Keratinocyte (primary cell): ENCODE measurements at regions not wholly inside any gene's neighbourhood (a gene's known extent, or its start where the extent isn't known, plus 50 kb on each side); places are given as distances from the start of the nearest gene placed in this dataset.

Experiments used
- DNase-seq: peaks from one replicate; pipeline ENCODE4 v3.0.0-alpha.2; 2011; ENCODE audit warnings: low read depth, missing footprints, low spot score
- FAIRE-seq: peaks from 2 replicates; lab custom pipeline; 2011; peaks lifted over from hg19 to GRCh38; lab: Jason Lieb, UNC
- H2AFZ ChIP-seq: 2 replicates; pipeline ENCODE4 v1.6.0; 2012; ENCODE audit warnings: low read length, control low read depth, inconsistent platforms; ENCODE audit not compliant: control insufficient read depth
- H3K27ac ChIP-seq: 2 replicates; pipeline ENCODE4 v1.5.1; 2011; ENCODE audit warnings: low read length; ENCODE audit not compliant: control insufficient read depth, insufficient read depth
- H3K27me3 ChIP-seq: 3 replicates; pipeline ENCODE4 v1.6.0; 2011; ENCODE audit warnings: low read length; ENCODE audit not compliant: control insufficient read depth, insufficient read depth; ENCODE audit errors: extremely low read depth
- H3K36me3 ChIP-seq, 2 experiments: 2 replicates in 1 of 2; 3 replicates in 1 of 2; pipeline ENCODE4 v1.5.1; 2011; ENCODE audit warnings: low read length in 2 of 2, mild to moderate bottlenecking in 1 of 2; ENCODE audit not compliant: control insufficient read depth in 2 of 2, insufficient read depth in 2 of 2; ENCODE audit errors: extremely low read depth in 1 of 2
- H3K4me1 ChIP-seq: 3 replicates; pipeline ENCODE4 v1.5.1; 2011; ENCODE audit warnings: low read length; ENCODE audit not compliant: control insufficient read depth, insufficient read depth; ENCODE audit errors: extremely low read depth
- H3K4me2 ChIP-seq: 3 replicates; pipeline ENCODE4 v1.6.0; 2011; ENCODE audit warnings: low read depth, low read length; ENCODE audit not compliant: control insufficient read depth, insufficient read depth; ENCODE audit errors: extremely low read depth
- H3K4me3 ChIP-seq, 3 experiments: fragments of 200-600 bp in 1 of 3; sonication (generic) in 1 of 3; 2 replicates in 2 of 3; 3 replicates in 1 of 3; pipeline ENCODE4 v1.5.1; 2011 to 2016; ENCODE audit warnings: low read length in 3 of 3, mild to moderate bottlenecking in 3 of 3, control low read depth in 2 of 3, inconsistent platforms in 1 of 3, low read depth in 1 of 3, mixed read lengths in 1 of 3, mixed run types in 1 of 3, moderate library complexity in 1 of 3; ENCODE audit not compliant: control insufficient read depth in 2 of 3, insufficient read depth in 2 of 3; ENCODE audit errors: extremely low read depth in 1 of 3
- H3K79me2 ChIP-seq: 2 replicates; pipeline ENCODE4 v1.6.0; 2012; ENCODE audit warnings: low read length; ENCODE audit not compliant: control insufficient read depth, insufficient read depth
- H3K9ac ChIP-seq: 3 replicates; pipeline ENCODE4 v1.6.0; 2011; ENCODE audit warnings: low read length; ENCODE audit not compliant: control insufficient read depth, insufficient read depth; ENCODE audit errors: extremely low read depth
- H3K9me1 ChIP-seq: 3 replicates; pipeline ENCODE4 v1.6.0; 2011; ENCODE audit warnings: low read length; ENCODE audit not compliant: control insufficient read depth, insufficient read depth; ENCODE audit errors: extremely low read depth
- H3K9me3 ChIP-seq: 2 replicates; pipeline ENCODE4 v1.5.1; 2012; ENCODE audit warnings: low read depth, low read length; ENCODE audit not compliant: control insufficient read depth
- H4K20me1 ChIP-seq: 3 replicates; pipeline ENCODE4 v1.6.0; 2011; ENCODE audit warnings: low read length; ENCODE audit not compliant: control insufficient read depth, insufficient read depth; ENCODE audit errors: extremely low read depth
- CTCF ChIP-seq, 3 experiments: IDR thresholded peaks in 1 of 3; conservative IDR thresholded peaks in 1 of 3; optimal IDR thresholded peaks in 1 of 3; 2 replicates in 2 of 3; 3 replicates in 1 of 3; pipeline versions ENCODE3 to v1.5.1; 2011; ENCODE audit warnings: low read length in 3 of 3, mild to moderate bottlenecking in 3 of 3, moderate library complexity in 2 of 3, control low read depth in 1 of 3, inconsistent platforms in 1 of 3; ENCODE audit not compliant: insufficient read depth in 2 of 3; ENCODE audit errors: extremely low read depth in 1 of 3
- EZH2 ChIP-seq: IDR thresholded peaks from one replicate; pipeline ENCODE4 v1.6.1; 2012; ENCODE audit warnings: inconsistent platforms, mild to moderate bottlenecking, low read length, moderate library complexity
- dilution Hi-C: fragments of 300-500 bp; cut with MboI; formaldehyde crosslinking; loops from one replicate; pipeline ENCODE4 v1.7.0; 2020; ENCODE audit warnings: low sequenced_read_pairs; ENCODE audit not compliant: extremely low pct_ligation_motif_present

GRCh38 chr13:72109863-72110262 is 242.9 kb upstream of the DACH1 start:
- Histone ChIP-seq H3K9me3 (no peaks in the 10 kb centered on the region), H3K27me3 (no peaks in the 10 kb centered on the region), H3K9ac (no peak overlapping the region), H3K36me3 (no peaks in the 10 kb centered on the region), H3K27ac (no peak overlapping the region), H3K4me1 (peaks cover 14% of the 10 kb centered on the region), H3K9me1 (no peaks in the 10 kb centered on the region), H3K4me3 (no peak overlapping the region), H4K20me1 (no peaks in the 10 kb centered on the region), H2AFZ (no peak overlapping the region), H3K79me2 (no peaks in the 10 kb centered on the region), H3K4me2 (peak overlapping the region; percentile 49)
- dilution Hi-C loops: no loop called here
- FAIRE-seq (no peak), DNase-seq (no peak)
- TF ChIP-seq CTCF (optimal IDR thresholded peaks at IDR 0.05 in 1 of 3, IDR thresholded peaks at IDR 0.05 in 1 of 3, conservative IDR thresholded peaks at IDR 0.05 in 1 of 3; ENCODE audit: extremely low read depth in 1 of 3, insufficient read depth in 2 of 3, low read length in 3 of 3) (no peak), EZH2 (no peak)

GRCh38 chr13:72104656-72105180 is 237.7 kb upstream of the DACH1 start:
- H4K20me1 ChIP-seq: no peaks in the 10 kb centered on the region
- H3K36me3 ChIP-seq: no peaks in the 10 kb centered on the region
- FAIRE-seq (no peak), DNase-seq (no peak)
- dilution Hi-C loops: no loop called here
- no peaks in the 10 kb centered on the region for H3K9me1 ChIP-seq
- H3K9me3 ChIP-seq: no peaks in the 10 kb centered on the region
- no peak overlapping the region for H3K9ac ChIP-seq
- H3K4me2 ChIP-seq: no peak overlapping the region
- H2AFZ ChIP-seq: no peak overlapping the region
- H3K4me1 ChIP-seq: peaks cover 10% of the 10 kb centered on the region
- TF ChIP-seq CTCF (optimal IDR thresholded peaks at IDR 0.05 in 1 of 3, IDR thresholded peaks at IDR 0.05 in 1 of 3, conservative IDR thresholded peaks at IDR 0.05 in 1 of 3; ENCODE audit: extremely low read depth in 1 of 3, insufficient read depth in 2 of 3, low read length in 3 of 3) (no peak), EZH2 (no peak)
- H3K27me3 ChIP-seq: no peaks in the 10 kb centered on the region
- H3K27ac ChIP-seq: no peak overlapping the region
- H3K79me2 ChIP-seq: no peaks in the 10 kb centered on the region
- H3K4me3 ChIP-seq: no peak overlapping the region
